Ovary (tissue), 3 donors: ENCODE measurements at regions not wholly inside any gene's neighbourhood (a gene's known extent, or its start where the extent isn't known, plus 50 kb on each side); places are given as distances from the start of the nearest gene placed in this dataset.

Source experiments
- EP300 ChIP-seq: sonication (generic); formaldehyde crosslinking; IDR thresholded peaks from one replicate; pipeline ENCODE4 v1.6.1; 2017; ENCODE audit warnings: antibody characterized with exemption
- TF ChIP-seq, protein P1 (sequence below), 3 donors: fragments of 450-650 bp in 2 of 3; fragments of 200-600 bp in 1 of 3; IDR thresholded peaks; one replicate each; pipeline versions ENCODE4 v1.5.1 to v1.8.0; 2016 to 2022; ENCODE audit warnings: antibody characterized with exemption in 3 of 3, mild to moderate bottlenecking in 1 of 3
- donor health status: DM: no; HTN: no; CAD: no.

DNA sequence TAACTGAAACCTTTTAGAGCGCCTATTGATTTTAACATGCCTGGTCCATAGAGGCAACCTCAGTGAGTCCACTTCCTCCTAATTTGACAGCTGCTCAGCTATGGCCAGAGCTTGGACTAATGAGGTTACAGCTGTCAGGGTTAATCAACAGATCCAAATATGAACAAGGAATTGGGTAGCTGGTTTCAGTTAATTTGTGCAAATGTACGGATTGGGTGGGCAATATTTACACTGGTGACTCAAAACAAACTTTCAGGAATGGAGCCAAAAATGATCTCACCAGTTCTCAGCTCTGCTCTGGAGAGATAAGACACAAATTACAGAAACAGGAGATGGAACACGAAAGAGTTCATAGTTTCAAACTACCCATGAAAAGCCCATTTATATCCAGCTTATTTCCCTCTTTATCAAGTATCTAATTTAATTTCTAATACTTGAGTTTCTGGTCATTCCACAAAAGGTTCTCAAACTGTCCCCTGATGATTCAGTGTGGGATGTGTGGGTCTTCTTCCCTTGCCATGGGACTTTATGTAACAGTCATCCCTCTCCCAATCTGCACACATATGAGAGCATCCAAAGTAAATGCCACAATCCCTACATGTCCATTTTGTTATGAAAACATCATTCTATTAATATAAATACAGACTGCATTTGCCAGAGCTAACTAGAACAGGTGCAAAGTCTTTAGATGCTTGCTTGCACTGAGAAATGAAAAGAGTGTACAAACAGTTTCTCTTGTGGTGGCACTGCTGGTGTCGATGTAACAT is 149.9 kb downstream of the RPS12 start:
- TF ChIP-seq, protein P1, sequence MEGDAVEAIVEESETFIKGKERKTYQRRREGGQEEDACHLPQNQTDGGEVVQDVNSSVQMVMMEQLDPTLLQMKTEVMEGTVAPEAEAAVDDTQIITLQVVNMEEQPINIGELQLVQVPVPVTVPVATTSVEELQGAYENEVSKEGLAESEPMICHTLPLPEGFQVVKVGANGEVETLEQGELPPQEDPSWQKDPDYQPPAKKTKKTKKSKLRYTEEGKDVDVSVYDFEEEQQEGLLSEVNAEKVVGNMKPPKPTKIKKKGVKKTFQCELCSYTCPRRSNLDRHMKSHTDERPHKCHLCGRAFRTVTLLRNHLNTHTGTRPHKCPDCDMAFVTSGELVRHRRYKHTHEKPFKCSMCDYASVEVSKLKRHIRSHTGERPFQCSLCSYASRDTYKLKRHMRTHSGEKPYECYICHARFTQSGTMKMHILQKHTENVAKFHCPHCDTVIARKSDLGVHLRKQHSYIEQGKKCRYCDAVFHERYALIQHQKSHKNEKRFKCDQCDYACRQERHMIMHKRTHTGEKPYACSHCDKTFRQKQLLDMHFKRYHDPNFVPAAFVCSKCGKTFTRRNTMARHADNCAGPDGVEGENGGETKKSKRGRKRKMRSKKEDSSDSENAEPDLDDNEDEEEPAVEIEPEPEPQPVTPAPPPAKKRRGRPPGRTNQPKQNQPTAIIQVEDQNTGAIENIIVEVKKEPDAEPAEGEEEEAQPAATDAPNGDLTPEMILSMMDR (IDR thresholded peaks at IDR 0.05), result no peak
- TF ChIP-seq EP300, result no peak
